ENCODE measurements at regions not wholly inside any gene's neighbourhood (a gene's known extent, or its start where the extent isn't known, plus 50 kb on each side); places are given as distances from the start of the nearest gene placed in this dataset.

- TF ChIP-seq EP300 (IDR thresholded peaks at IDR 0.05) (no peak), CTCF (IDR thresholded peaks at IDR 0.05) (no peak), POLR2A (IDR thresholded peaks at IDR 0.05) (no peak)
These were observed 98.3 kb upstream of the CTBP2 start for GRCh38 chr10:125258676-125259075.
